Nephron (organoid): ENCODE measurements at regions not wholly inside any gene's neighbourhood (a gene's known extent, or its start where the extent isn't known, plus 50 kb on each side); places are given as distances from the start of the nearest gene placed in this dataset.
A peak's percentile ranks its signal among the peaks of the same experiment; 100 is the strongest.

Source experiments
- H3K27ac Mint-ChIP-seq, 3 experiments: 2 replicates each; pipeline ENCODE4 v1.8.0; 2020; ENCODE audit warnings: mixed read lengths in 3 of 3, mild to moderate bottlenecking in 2 of 3, moderate library complexity in 1 of 3
- H3K27me3 Mint-ChIP-seq: 2 replicates; pipeline ENCODE4 v1.8.0; 2021; ENCODE audit warnings: low read depth, mild to moderate bottlenecking, moderate library complexity, mixed read lengths
- H3K36me3 Mint-ChIP-seq: 2 replicates; pipeline ENCODE4 v1.8.0; 2020; ENCODE audit warnings: low read depth, mixed read lengths
- H3K4me1 Mint-ChIP-seq: 2 replicates; pipeline ENCODE4 v1.8.0; 2020; ENCODE audit warnings: mixed read lengths
- H3K4me3 Mint-ChIP-seq, 3 experiments: 2 replicates each; pipeline ENCODE4 v1.8.0; 2020; ENCODE audit warnings: mild to moderate bottlenecking in 3 of 3, mixed read lengths in 3 of 3, moderate library complexity in 2 of 3
- H3K9me3 Mint-ChIP-seq: 2 replicates; pipeline ENCODE4 v1.8.0; 2020; ENCODE audit warnings: mixed read lengths
- CTCF ChIP-seq, 3 experiments: fragments of 200-600 bp; sonication (generic); IDR thresholded peaks; one replicate each; pipeline ENCODE4 v1.5.0; 2021; ENCODE audit warnings: antibody characterized with exemption in 3 of 3; ENCODE audit not compliant: unreplicated experiment in 3 of 3

GRCh38 chr13:65959305-65959704 is 1270.8 kb downstream of the PCDH9 start:
- H3K36me3 Mint-ChIP-seq: no peaks in the 10 kb centered on the region
- H3K4me3 Mint-ChIP-seq: no peak overlapping the region
- no peaks in the 10 kb centered on the region for H3K4me1 Mint-ChIP-seq
- no peaks in the 10 kb centered on the region for H3K27me3 Mint-ChIP-seq
- H3K9me3 Mint-ChIP-seq: peaks cover 19% of the 10 kb centered on the region
- no peak for TF ChIP-seq CTCF (IDR thresholded peaks at IDR 0.05; ENCODE audit: unreplicated experiment in 3 of 3)
- no peak overlapping the region for H3K27ac Mint-ChIP-seq

- H3K4me3 Mint-ChIP-seq: no peak overlapping the region
- H3K27ac Mint-ChIP-seq: no peak overlapping the region
- no peaks in the 10 kb centered on the region for H3K36me3 Mint-ChIP-seq
- TF ChIP-seq CTCF (IDR thresholded peaks at IDR 0.05; ENCODE audit: unreplicated experiment in 3 of 3): no peak
- peaks cover 7% of the 10 kb centered on the region for H3K4me1 Mint-ChIP-seq
- peaks cover 3% of the 10 kb centered on the region for H3K9me3 Mint-ChIP-seq
- H3K27me3 Mint-ChIP-seq: no peaks in the 10 kb centered on the region
These were observed 1283.7 kb downstream of the PCDH9 start for GRCh38 chr13:65946387-65946786.

GRCh38 chr13:65943708-65944107 is 1286.4 kb downstream of the PCDH9 start:
- Mint-ChIP-seq H3K27me3 (no peaks in the 10 kb centered on the region), H3K4me1 (peaks cover 7% of the 10 kb centered on the region)
- TF ChIP-seq CTCF (IDR thresholded peaks at IDR 0.05; ENCODE audit: unreplicated experiment in 3 of 3): no peak

GRCh38 chr13:65943024-65943423 is 1287.1 kb downstream of the PCDH9 start:
- TF ChIP-seq CTCF (IDR thresholded peaks at IDR 0.05; ENCODE audit: unreplicated experiment in 3 of 3): no peak
- H3K36me3 Mint-ChIP-seq: no peaks in the 10 kb centered on the region
- peak overlapping the region in 1 of 3 experiments; percentile 58 for H3K27ac Mint-ChIP-seq
- H3K9me3 Mint-ChIP-seq: no peaks in the 10 kb centered on the region
- no peaks in the 10 kb centered on the region for H3K27me3 Mint-ChIP-seq
- peaks cover 7% of the 10 kb centered on the region for H3K4me1 Mint-ChIP-seq
- H3K4me3 Mint-ChIP-seq: no peak overlapping the region

More at GRCh38 chr13:65943708-65944107, 1286.4 kb downstream of the PCDH9 start:
- no peaks in the 10 kb centered on the region for H3K36me3 Mint-ChIP-seq
- no peaks in the 10 kb centered on the region for H3K9me3 Mint-ChIP-seq
- H3K4me3 Mint-ChIP-seq: no peak overlapping the region
- peak overlapping the region; percentile 57 to 89 (median 79) for H3K27ac Mint-ChIP-seq

GRCh38 chr13:65940720-65941119 is 1289.4 kb downstream of the PCDH9 start:
- Mint-ChIP-seq H3K9me3 (no peaks in the 10 kb centered on the region), H3K36me3 (no peaks in the 10 kb centered on the region), H3K27me3 (no peaks in the 10 kb centered on the region), H3K4me1 (peaks cover 12% of the 10 kb centered on the region), H3K4me3 (no peak overlapping the region), H3K27ac (no peak overlapping the region)
- no peak for TF ChIP-seq CTCF (IDR thresholded peaks at IDR 0.05; ENCODE audit: unreplicated experiment in 3 of 3)

GRCh38 chr13:65937251-65937650 is 1292.9 kb downstream of the PCDH9 start:
- Mint-ChIP-seq H3K27me3 (peaks cover 5% of the 10 kb centered on the region), H3K4me1 (peaks cover 5% of the 10 kb centered on the region), H3K9me3 (no peaks in the 10 kb centered on the region), H3K36me3 (no peaks in the 10 kb centered on the region), H3K4me3 (no peak overlapping the region), H3K27ac (no peak overlapping the region)
- TF ChIP-seq CTCF (IDR thresholded peaks at IDR 0.05; ENCODE audit: unreplicated experiment in 3 of 3): no peak
